GOT3 (cell line): ENCODE measurements at regions not wholly inside any gene's neighbourhood (a gene's known extent, or its start where the extent isn't known, plus 50 kb on each side); places are given as distances from the start of the nearest gene placed in this dataset.
"Not testable (repeated sequence)": the region's sequence is repeated elsewhere in the genome, so short reads cannot be mapped to it uniquely, and the experiment has no call there.

Source experiments
- DNase-seq: peaks from one replicate; lab custom pipeline; 2025; ENCODE audit warnings: mixed read lengths; lab: John Stamatoyannopoulos, UW

- no peak for DNase-seq
These were observed 124.8 kb upstream of the SLC1A3 start for GRCh38 chr5:36481454-36482120.

GRCh38 chr5:36482812-36483211, 123.6 kb upstream of the SLC1A3 start:
- DNase-seq, result no peak

DNA sequence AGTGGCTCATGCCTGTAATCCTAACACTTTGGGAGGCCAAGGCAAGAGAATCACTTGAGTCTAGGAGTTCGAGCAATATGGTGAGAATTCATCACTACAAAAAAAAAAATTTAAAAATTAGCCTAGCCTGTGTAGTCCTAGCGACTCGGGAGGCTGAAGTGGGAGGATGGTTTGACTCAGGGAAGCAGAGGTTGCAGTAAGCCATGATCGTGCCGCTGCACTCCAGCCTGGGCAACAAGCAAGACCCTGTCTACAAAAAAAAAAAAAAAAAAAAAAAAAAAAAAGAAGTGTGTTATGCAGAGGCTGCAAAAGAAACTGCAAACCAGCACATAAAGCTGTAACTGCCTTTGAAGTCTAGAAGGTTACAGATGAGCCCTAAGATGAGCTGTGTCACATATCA, 116.9 kb upstream of the SLC1A3 start:
- DNase-seq, result no peak

- no peak for DNase-seq
These were observed 114.5 kb upstream of the SLC1A3 start for GRCh38 chr5:36491856-36492255.

GRCh38 chr5:36492984-36493654, 113.3 kb upstream of the SLC1A3 start:
- DNase-seq, result no peak

GRCh38 chr5:36494028-36494427, 112.4 kb upstream of the SLC1A3 start:
- no peak for DNase-seq

GRCh38 chr5:36494841-36495601, 111.4 kb upstream of the SLC1A3 start:
- DNase-seq, result peak; percentile 28

GRCh38 chr5:36495611-36496010, 110.8 kb upstream of the SLC1A3 start:
- no peak for DNase-seq

DNA sequence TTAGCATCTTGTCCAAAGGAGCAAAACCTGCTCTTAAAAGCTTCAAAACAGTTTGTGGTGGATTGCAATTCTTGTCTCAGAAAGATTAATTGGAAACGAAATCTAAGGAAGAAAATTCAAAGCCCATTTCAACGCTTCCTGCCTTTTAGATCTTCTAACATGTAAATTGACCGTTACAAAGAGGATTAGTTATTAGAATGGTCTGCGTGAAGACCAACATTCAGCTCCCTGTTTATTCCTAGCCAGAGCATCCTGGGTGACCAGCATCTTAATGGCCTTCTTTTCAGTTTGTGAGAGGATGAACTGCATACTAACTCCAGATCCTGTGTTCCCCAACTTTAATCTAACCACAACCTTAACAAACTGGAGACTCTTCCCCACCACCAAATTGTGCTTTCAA, 109.9 kb upstream of the SLC1A3 start:
- DNase-seq, result no peak

DNA sequence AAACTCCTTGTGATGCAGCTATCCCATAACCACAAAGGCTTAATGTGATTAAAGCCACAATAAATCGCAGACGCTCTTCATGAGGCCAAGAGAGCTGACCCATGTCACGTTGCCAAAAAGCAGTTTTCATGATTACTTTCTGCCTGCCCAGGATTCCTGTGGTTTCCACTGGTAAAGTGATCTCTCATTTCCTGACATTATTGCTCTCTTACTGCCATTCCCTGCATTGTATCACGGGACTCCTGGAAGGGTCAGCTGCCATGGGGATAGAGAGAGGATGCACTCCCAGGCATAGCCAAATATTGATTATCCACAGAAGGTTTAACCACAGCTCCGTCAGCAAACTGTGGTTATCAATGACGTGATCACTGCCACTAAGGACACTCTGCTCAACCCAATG, 103.8 kb upstream of the SLC1A3 start:
- peak; percentile 22 for DNase-seq

GRCh38 chr5:36505021-36505420, 101.4 kb upstream of the SLC1A3 start:
- no peak for DNase-seq

DNA sequence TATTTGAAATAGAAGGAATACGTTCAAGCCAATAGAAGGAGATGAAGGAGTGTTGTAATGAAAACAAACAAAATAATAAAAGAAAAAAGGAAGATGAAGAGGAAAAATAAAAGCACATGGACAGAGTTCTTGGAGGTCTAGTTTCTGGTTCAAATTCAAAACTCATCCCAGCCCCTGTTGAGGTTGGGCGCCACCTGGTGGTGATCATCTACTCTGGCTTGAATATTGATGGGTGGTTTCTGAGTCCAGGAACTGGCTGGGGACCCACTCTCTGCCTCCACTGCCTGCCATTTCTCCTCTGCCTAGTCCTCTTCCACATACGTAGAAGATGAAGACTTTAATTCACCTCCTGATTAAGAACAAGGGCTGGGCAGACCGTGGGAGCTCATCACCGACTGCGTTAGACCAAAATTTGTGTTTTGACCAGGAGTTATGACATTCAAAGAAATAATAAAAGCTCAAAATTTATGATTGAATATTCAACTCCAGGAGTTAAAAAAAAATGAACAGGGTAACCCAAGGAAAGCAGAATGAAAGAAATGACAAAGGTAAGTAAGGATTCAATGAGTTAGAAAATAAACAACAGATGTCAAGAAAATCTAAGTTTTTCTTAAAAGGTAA, 99.0 kb upstream of the SLC1A3 start:
- no peak for DNase-seq

DNA sequence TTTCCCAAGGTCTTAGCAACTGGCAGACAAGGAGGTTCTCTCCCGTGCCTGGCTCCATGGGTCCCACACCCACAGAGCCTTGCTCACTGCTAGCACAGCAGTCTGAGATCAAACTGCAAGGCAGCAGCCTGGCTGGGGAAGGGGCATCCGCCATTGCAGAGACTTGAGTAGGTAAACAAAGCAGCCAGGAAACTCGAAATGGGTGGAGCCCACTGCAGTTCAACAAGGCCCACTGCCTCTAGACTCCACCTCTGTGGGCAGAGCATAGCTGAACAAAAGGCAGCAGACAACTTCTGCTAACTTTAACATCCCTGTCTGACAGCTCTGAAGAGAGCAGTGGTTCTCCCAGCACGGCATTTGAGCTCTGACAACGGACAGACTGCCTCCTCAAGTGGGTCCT, 98.1 kb upstream of the SLC1A3 start:
- not testable (repeated sequence) for DNase-seq

DNA sequence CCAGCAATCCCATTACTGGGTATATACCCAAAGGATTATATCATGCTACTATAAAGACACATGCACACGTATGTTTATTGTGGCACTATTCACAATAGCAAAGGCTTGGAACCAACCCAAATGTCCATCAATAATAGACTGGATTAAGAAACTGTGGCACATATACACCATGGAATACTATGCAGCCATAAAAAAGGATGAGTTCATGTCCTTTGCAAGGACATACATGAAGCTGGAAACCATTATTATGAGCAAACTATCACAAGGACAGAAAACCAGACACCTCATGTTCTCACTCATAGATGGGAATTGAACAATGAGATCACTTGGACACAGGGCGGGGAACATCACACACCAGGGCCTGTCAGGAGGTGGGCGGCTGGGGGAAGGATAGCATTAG, 92.8 kb upstream of the SLC1A3 start:
- not testable (repeated sequence) for DNase-seq

GRCh38 chr5:36519881-36520280, 86.5 kb upstream of the SLC1A3 start:
- DNase-seq, result no peak

DNA sequence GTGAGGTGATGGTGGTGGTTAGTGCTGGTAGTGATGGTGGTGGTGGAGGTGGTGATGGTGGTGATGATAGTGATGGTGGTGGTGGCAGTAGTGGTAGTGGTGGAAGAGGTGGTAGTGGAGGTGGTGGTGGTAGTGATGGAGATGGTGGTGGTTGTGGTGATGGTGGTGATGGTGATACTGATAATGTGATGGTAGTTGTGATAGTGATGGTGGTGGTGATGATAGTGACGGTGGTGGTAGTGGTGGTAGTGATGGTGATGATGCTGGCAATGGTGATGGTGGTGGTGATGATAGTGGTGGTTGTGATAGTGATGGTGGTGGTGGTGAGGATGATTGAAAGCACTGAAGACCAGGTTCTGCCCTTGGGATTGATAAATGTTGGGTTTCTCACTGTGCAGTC, 85.2 kb upstream of the SLC1A3 start:
- DNase-seq, result no peak

- DNase-seq, result no peak
These were observed 84.3 kb upstream of the SLC1A3 start for GRCh38 chr5:36521838-36522745.

GRCh38 chr5:36522746-36523065, 83.7 kb upstream of the SLC1A3 start:
- no peak for DNase-seq

DNA sequence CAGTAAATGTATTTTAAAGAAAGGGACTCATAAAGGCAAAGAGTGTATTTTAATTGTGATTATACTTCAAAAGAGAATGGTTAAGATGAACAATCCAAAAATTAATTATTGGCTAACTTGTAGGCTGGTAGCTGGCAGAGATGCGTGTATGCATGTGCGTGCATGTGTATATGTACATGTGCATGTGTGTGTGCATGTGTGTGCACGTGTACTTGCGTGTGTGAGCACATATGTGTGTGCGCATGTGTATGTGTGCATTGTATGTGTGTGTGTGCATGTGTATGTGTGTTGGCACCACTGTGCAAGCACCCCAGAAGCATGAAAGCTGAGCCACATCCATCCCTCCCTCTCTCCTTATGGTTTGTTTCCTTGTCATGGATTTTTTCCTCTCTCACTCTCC, 83.0 kb upstream of the SLC1A3 start:
- no peak for DNase-seq

- no peak for DNase-seq
These were observed 82.5 kb upstream of the SLC1A3 start for GRCh38 chr5:36523926-36524325.

GRCh38 chr5:36526537-36526936, 79.9 kb upstream of the SLC1A3 start:
- no peak for DNase-seq

GRCh38 chr5:36528588-36528987, 77.8 kb upstream of the SLC1A3 start:
- no peak for DNase-seq
